SK-N-SH (cell line): ENCODE measurements at regions not wholly inside any gene's neighbourhood (a gene's known extent, or its start where the extent isn't known, plus 50 kb on each side); places are given as distances from the start of the nearest gene placed in this dataset.

Experiments
- CTCF ChIP-seq: fragments of 200-600 bp; sonication (generic); IDR thresholded peaks from 2 replicates; pipeline ENCODE4 v1.6.1; 2017; ENCODE audit warnings: antibody characterized with exemption, mild to moderate bottlenecking, moderate library complexity
- EP300 ChIP-seq, 2 experiments: IDR thresholded peaks; 2 replicates each; pipeline versions ENCODE4 v1.4.0 to v1.6.1; 2012; ENCODE audit warnings: borderline replicate concordance in 1 of 2, low read depth in 1 of 2, low read length in 1 of 2
- IRF3 ChIP-seq: fragments of 150-350 bp; IDR thresholded peaks from 2 replicates; pipeline ENCODE4 v1.6.1; 2016; ENCODE audit warnings: mild to moderate bottlenecking, low read depth, low read length
- MAX ChIP-seq: IDR thresholded peaks from 2 replicates; pipeline ENCODE4 v1.4.0; 2012; ENCODE audit warnings: low read depth
- POLR2AphosphoS5 ChIP-seq: IDR thresholded peaks from 2 replicates; pipeline ENCODE4 v1.6.1; 2012; ENCODE audit warnings: low read depth, low read length
- RAD21 ChIP-seq: IDR thresholded peaks from 2 replicates; pipeline ENCODE4 v1.6.1; 2012; ENCODE audit warnings: mild to moderate bottlenecking, low read length
- REST ChIP-seq: IDR thresholded peaks from 2 replicates; pipeline ENCODE4 v1.6.1; 2012; ENCODE audit warnings: mild to moderate bottlenecking, low read depth, low read length, moderate library complexity
- RFX5 ChIP-seq: IDR thresholded peaks from 2 replicates; pipeline ENCODE4 v1.6.1; 2012; ENCODE audit warnings: mild to moderate bottlenecking, improper control_type of control experiment, low read length
- TCF12 ChIP-seq: IDR thresholded peaks from 2 replicates; pipeline ENCODE4 v1.4.0; 2012

- TF ChIP-seq RFX5 (no peak), CTCF (no peak), REST (no peak), EP300 (IDR thresholded peaks at IDR 0.05; ENCODE audit: borderline replicate concordance in 1 of 2, low read depth in 1 of 2, low read length in 1 of 2) (no peak), IRF3 (no peak), RAD21 (no peak), POLR2AphosphoS5 (no peak), TCF12 (no peak), MAX (no peak)
Observed at GRCh38 chr11:106353031-106353430, 275.6 kb downstream of the AASDHPPT start.
